ENCODE measurements at regions not wholly inside any gene's neighbourhood (a gene's known extent, or its start where the extent isn't known, plus 50 kb on each side); places are given as distances from the start of the nearest gene placed in this dataset.
"Not testable (repeated sequence)": the region's sequence is repeated elsewhere in the genome, so short reads cannot be mapped to it uniquely, and the experiment has no call there.

- Histone ChIP-seq H3K4me1 (ENCODE audit: insufficient read depth, low read length) (no peaks in the 10 kb centered on the region), H3K9me3 (ENCODE audit: control insufficient read depth, insufficient read depth, low read length) (peaks cover 4% of the 10 kb centered on the region; the same call in 1 of the 2 replicates), H3K36me3 (ENCODE audit: insufficient read depth, low read length) (no peaks in the 10 kb centered on the region), H3K9ac (ENCODE audit: low read depth, low read length) (no peak overlapping the region)
Measured at GRCh38 chr6:114712129-114712662, 369.4 kb upstream of the HS3ST5 start.

- H3K36me3 ChIP-seq (ENCODE audit: insufficient read depth, low read length) = no peaks in the 10 kb centered on the region
- no peaks in the 10 kb centered on the region for H3K4me1 ChIP-seq (ENCODE audit: insufficient read depth, low read length)
- H3K9ac ChIP-seq (ENCODE audit: low read depth, low read length) = no peak overlapping the region
- peaks cover 4% of the 10 kb centered on the region; the same call in 1 of the 2 replicates for H3K9me3 ChIP-seq (ENCODE audit: control insufficient read depth, insufficient read depth, low read length)
Measured at GRCh38 chr6:114707081-114707620, 364.3 kb upstream of the HS3ST5 start.

- no peaks in the 10 kb centered on the region for H3K4me1 ChIP-seq (ENCODE audit: insufficient read depth, low read length)
- no peaks in the 10 kb centered on the region; the same call in 1 of the 2 replicates for H3K9me3 ChIP-seq (ENCODE audit: control insufficient read depth, insufficient read depth, low read length)
- H3K36me3 ChIP-seq (ENCODE audit: insufficient read depth, low read length) = no peaks in the 10 kb centered on the region
- no peak overlapping the region for H3K9ac ChIP-seq (ENCODE audit: low read depth, low read length)
Measured at GRCh38 chr6:114690625-114691024, 347.8 kb upstream of the HS3ST5 start.

GRCh38 chr6:114659513-114659912 lies 316.7 kb upstream of the HS3ST5 start:
- Histone ChIP-seq H3K4me1 (ENCODE audit: insufficient read depth, low read length) (no peaks in the 10 kb centered on the region), H3K36me3 (ENCODE audit: insufficient read depth, low read length) (no peaks in the 10 kb centered on the region), H3K9me3 (ENCODE audit: control insufficient read depth, insufficient read depth, low read length) (no peaks in the 10 kb centered on the region; the same call in 1 of the 2 replicates), H3K9ac (ENCODE audit: low read depth, low read length) (no peak overlapping the region)

GRCh38 chr6:114651611-114652010 lies 308.8 kb upstream of the HS3ST5 start:
- Histone ChIP-seq H3K4me1 (ENCODE audit: insufficient read depth, low read length) (peaks cover 4% of the 10 kb centered on the region; the same call in 1 of the 2 replicates), H3K9me3 (ENCODE audit: control insufficient read depth, insufficient read depth, low read length) (no peaks in the 10 kb centered on the region), H3K36me3 (ENCODE audit: insufficient read depth, low read length) (no peaks in the 10 kb centered on the region), H3K9ac (ENCODE audit: low read depth, low read length) (no peak overlapping the region)

DNA sequence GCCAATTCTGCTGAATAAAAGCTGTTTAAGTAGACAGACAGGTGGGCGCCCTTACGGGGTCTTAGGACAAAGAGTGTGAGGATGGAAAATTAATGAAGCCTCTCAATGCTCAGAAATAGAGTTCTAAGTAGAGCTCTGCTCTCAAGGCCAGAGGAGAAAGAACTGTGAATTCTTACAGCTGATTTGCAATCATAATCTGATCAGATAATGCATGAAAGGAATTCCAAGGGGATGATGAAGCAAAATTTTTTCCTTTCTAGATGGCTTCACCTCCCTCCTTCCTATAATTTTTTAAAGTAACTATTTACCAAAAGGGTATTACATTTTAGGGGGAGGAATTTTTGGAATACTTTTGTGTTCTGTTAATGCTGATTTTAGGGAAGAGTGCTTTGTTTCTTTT lies 308.1 kb upstream of the HS3ST5 start:
- Histone ChIP-seq H3K9me3 (ENCODE audit: control insufficient read depth, insufficient read depth, low read length) (no peaks in the 10 kb centered on the region), H3K36me3 (ENCODE audit: insufficient read depth, low read length) (no peaks in the 10 kb centered on the region), H3K9ac (ENCODE audit: low read depth, low read length) (no peak overlapping the region), H3K4me1 (ENCODE audit: insufficient read depth, low read length) (peaks cover 4% of the 10 kb centered on the region; the same call in 1 of the 2 replicates)

DNA sequence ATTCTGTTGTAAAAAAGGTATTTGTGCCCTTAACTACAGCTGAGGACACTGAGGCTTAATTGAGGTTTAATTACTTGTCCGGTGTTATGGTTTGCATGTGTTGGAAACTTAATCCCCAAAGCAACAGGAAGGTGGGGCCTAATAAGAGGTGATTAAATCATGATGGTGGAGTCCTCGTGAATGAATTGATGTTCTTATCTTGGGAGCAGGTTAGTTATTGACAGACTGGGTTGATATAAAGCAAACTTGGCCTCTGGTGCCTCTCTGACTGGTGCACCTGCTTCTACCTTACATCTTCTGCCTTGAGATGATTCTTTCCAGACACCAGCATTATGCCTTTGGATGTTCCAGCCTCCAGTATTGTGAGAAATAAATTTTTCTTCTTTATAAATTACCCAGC lies 306.5 kb upstream of the HS3ST5 start:
- H3K36me3 ChIP-seq (ENCODE audit: insufficient read depth, low read length) = no peaks in the 10 kb centered on the region
- H3K4me1 ChIP-seq (ENCODE audit: insufficient read depth, low read length) = peaks cover 4% of the 10 kb centered on the region; the same call in 1 of the 2 replicates
- H3K9ac ChIP-seq (ENCODE audit: low read depth, low read length) = no peak overlapping the region
- H3K9me3 ChIP-seq (ENCODE audit: control insufficient read depth, insufficient read depth, low read length) = no peaks in the 10 kb centered on the region

DNA sequence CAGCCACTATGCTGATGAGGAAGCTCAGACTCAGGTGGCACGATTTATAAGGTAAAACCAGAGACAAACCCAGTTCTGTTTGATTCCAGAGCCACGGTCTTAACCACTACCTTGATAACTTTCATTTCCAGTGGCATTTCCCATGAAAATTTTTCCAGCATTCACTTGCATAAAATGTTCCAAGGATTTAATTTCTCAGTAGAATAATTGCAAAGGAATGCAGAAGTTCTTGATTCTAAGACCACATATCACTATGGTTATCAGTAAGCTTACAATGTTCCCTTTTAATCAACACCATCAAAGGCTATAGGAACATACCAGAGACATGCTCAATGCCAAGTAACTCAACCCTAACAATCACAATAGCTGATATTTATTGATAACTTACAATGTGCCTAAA lies 306.0 kb upstream of the HS3ST5 start:
- Histone ChIP-seq H3K36me3 (ENCODE audit: insufficient read depth, low read length) (no peaks in the 10 kb centered on the region), H3K4me1 (ENCODE audit: insufficient read depth, low read length) (peaks cover 4% of the 10 kb centered on the region; the same call in 1 of the 2 replicates), H3K9ac (ENCODE audit: low read depth, low read length) (no peak overlapping the region), H3K9me3 (ENCODE audit: control insufficient read depth, insufficient read depth, low read length) (no peaks in the 10 kb centered on the region; the same call in 1 of the 2 replicates)

DNA sequence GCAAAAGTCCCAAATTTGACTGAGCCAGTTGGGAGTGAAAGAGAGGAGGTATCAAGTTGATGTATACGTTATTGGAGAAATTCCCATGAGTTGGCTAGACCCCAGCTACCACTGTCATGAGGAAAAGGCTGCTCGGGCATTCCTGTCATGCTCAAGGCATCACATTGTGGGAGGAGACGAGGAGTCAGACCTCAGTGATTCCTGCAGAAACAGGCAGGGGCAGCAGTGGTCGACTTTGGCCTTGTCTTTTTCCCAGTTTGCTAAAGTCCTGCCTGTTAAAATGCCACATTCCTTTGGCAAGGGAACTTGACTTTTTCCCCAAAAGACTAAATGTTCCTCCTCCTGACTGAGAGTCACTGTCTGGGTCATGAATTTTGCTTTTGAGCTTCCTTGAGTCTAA lies 295.5 kb upstream of the HS3ST5 start:
- Histone ChIP-seq H3K4me1 (ENCODE audit: insufficient read depth, low read length) (0 out of 2 replicates have a peak, but pooled peaks cover 3% of the 10 kb centered on the region), H3K36me3 (ENCODE audit: insufficient read depth, low read length) (no peaks in the 10 kb centered on the region), H3K9me3 (ENCODE audit: control insufficient read depth, insufficient read depth, low read length) (no peaks in the 10 kb centered on the region), H3K9ac (ENCODE audit: low read depth, low read length) (no peak overlapping the region)

GRCh38 chr6:114634016-114634415 lies 291.2 kb upstream of the HS3ST5 start:
- no peak overlapping the region for H3K9ac ChIP-seq (ENCODE audit: low read depth, low read length)
- H3K4me1 ChIP-seq (ENCODE audit: insufficient read depth, low read length) = 0 out of 2 replicates have a peak, but pooled peaks cover 3% of the 10 kb centered on the region
- H3K9me3 ChIP-seq (ENCODE audit: control insufficient read depth, insufficient read depth, low read length) = no peaks in the 10 kb centered on the region
- H3K36me3 ChIP-seq (ENCODE audit: insufficient read depth, low read length) = no peaks in the 10 kb centered on the region

- H3K4me1 ChIP-seq (ENCODE audit: insufficient read depth, low read length); H3K36me3 ChIP-seq (ENCODE audit: insufficient read depth, low read length); H3K9me3 ChIP-seq (ENCODE audit: control insufficient read depth, insufficient read depth, low read length); H3K9ac ChIP-seq (ENCODE audit: low read depth, low read length): not testable (repeated sequence)
Measured at GRCh38 chr6:114626226-114626625, 283.4 kb upstream of the HS3ST5 start.

GRCh38 chr6:114619621-114620200 lies 276.9 kb upstream of the HS3ST5 start:
- Histone ChIP-seq H3K36me3 (ENCODE audit: insufficient read depth, low read length) (no peaks in the 10 kb centered on the region), H3K9me3 (ENCODE audit: control insufficient read depth, insufficient read depth, low read length) (no peaks in the 10 kb centered on the region), H3K9ac (ENCODE audit: low read depth, low read length) (no peak overlapping the region), H3K4me1 (ENCODE audit: insufficient read depth, low read length) (0 out of 2 replicates have a peak, but pooled peaks cover 3% of the 10 kb centered on the region)

DNA sequence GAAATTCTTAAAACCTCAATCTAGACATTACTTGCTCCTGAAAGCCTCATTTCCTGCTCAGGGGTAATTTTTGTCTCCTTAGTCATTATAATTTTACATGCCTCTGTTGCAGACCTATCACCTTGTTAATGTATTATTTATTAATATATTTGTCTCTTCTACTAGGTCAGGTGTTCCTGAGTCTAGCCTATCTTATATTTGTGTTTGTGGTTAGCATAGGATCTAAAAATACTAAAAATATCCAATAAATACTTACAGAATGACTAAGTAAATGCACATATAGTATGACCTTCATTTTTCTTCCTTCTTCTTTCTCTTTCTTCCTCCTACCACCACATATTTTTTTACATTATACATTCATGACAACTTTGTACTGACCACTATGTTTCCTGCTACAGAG lies 268.9 kb upstream of the HS3ST5 start:
- Histone ChIP-seq H3K9ac (ENCODE audit: low read depth, low read length) (no peak overlapping the region), H3K9me3 (ENCODE audit: control insufficient read depth, insufficient read depth, low read length) (no peaks in the 10 kb centered on the region), H3K4me1 (ENCODE audit: insufficient read depth, low read length) (no peaks in the 10 kb centered on the region), H3K36me3 (ENCODE audit: insufficient read depth, low read length) (no peaks in the 10 kb centered on the region)

DNA sequence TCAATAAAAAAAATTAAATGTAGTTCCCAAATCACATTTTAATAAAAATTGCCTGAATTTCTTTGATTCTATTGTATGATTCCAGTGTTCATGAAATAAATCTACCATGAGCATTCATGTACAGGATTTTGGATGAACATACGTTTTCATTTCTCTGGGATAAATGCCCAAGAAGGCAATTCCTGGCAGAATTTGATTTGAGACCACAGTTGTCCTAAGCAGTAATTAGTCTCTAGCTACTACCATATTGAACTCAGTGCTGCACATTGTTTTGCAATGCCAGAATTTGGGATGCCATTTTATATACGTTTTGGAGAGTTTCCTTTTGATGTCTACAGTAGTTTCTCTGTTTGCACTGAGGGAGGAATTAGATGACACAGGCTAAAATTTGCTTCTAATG lies 265.3 kb upstream of the HS3ST5 start:
- no peaks in the 10 kb centered on the region for H3K9me3 ChIP-seq (ENCODE audit: control insufficient read depth, insufficient read depth, low read length)
- H3K9ac ChIP-seq (ENCODE audit: low read depth, low read length) = no peak overlapping the region
- H3K4me1 ChIP-seq (ENCODE audit: insufficient read depth, low read length) = no peaks in the 10 kb centered on the region
- H3K36me3 ChIP-seq (ENCODE audit: insufficient read depth, low read length) = no peaks in the 10 kb centered on the region

DNA sequence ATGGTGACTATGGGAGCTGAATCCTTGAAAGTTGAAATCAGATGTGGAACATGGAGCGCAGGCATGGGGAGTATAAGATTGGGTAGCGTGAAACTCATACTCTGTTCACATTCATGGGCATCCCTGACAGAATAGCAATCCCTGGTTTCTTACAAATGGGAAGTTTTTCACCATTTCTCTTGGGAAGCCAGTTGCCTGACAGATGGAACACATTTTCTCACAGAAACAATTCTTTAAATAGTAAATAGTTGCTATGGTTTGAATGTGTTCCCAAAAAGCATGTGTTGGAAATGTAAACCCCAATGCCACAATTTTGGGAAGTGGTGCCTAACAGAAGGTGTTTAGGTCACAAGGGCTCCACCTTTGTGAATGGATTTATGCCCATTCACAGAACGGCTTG lies 262.8 kb upstream of the HS3ST5 start:
- no peaks in the 10 kb centered on the region for H3K4me1 ChIP-seq (ENCODE audit: insufficient read depth, low read length)
- H3K9ac ChIP-seq (ENCODE audit: low read depth, low read length) = no peak overlapping the region
- no peaks in the 10 kb centered on the region for H3K9me3 ChIP-seq (ENCODE audit: control insufficient read depth, insufficient read depth, low read length)
- H3K36me3 ChIP-seq (ENCODE audit: insufficient read depth, low read length) = no peaks in the 10 kb centered on the region
